Osteoblast (primary cell): ENCODE measurements at regions not wholly inside any gene's neighbourhood (a gene's known extent, or its start where the extent isn't known, plus 50 kb on each side); places are given as distances from the start of the nearest gene placed in this dataset.

Source experiments
- DNase-seq: peaks from one replicate; pipeline ENCODE4 v3.0.0; 2011; ENCODE audit warnings: low spot score, mixed read lengths; ENCODE audit not compliant: insufficient read length; ENCODE audit errors: missing footprints
- H2AFZ ChIP-seq: 2 replicates; pipeline ENCODE4 v1.6.0; 2011; ENCODE audit warnings: mild to moderate bottlenecking, low read length
- H3K27ac ChIP-seq: 2 replicates; pipeline ENCODE4 v1.5.1; 2011; ENCODE audit warnings: mild to moderate bottlenecking, low read depth, low read length, moderate library complexity
- H3K27me3 ChIP-seq: 2 replicates; pipeline ENCODE4 v1.6.0; 2012; ENCODE audit warnings: mild to moderate bottlenecking, control low read depth, inconsistent platforms, low read length, moderate library complexity; ENCODE audit not compliant: insufficient read depth
- H3K36me3 ChIP-seq: 2 replicates; pipeline ENCODE4 v1.5.1; 2011; ENCODE audit warnings: mild to moderate bottlenecking, low read length, control low read depth, moderate library complexity; ENCODE audit not compliant: insufficient read depth
- H3K4me1 ChIP-seq: 2 replicates; pipeline ENCODE4 v1.5.1; 2011; ENCODE audit warnings: mild to moderate bottlenecking, low read length, control low read depth, moderate library complexity; ENCODE audit not compliant: insufficient read depth
- H3K4me2 ChIP-seq: 2 replicates; pipeline ENCODE4 v1.6.0; 2011; ENCODE audit warnings: mild to moderate bottlenecking, low read length; ENCODE audit not compliant: insufficient read depth
- H3K4me3 ChIP-seq: fragments of 200-600 bp; sonication (generic); 3 replicates; pipeline ENCODE4 v1.5.1; 2012; ENCODE audit warnings: mild to moderate bottlenecking, low read length, inconsistent platforms; ENCODE audit not compliant: insufficient read depth
- H3K79me2 ChIP-seq: 2 replicates; pipeline ENCODE4 v1.6.0; 2012; ENCODE audit warnings: mild to moderate bottlenecking, low read length, control low read depth, inconsistent platforms; ENCODE audit not compliant: insufficient read depth
- H3K9me3 ChIP-seq: 2 replicates; pipeline ENCODE4 v1.5.1; 2011; ENCODE audit warnings: low read depth, low read length, control low read depth
- H4K20me1 ChIP-seq: 2 replicates; pipeline ENCODE4 v1.6.0; 2012; ENCODE audit warnings: mild to moderate bottlenecking, low read length, control low read depth; ENCODE audit not compliant: insufficient read depth
- TF ChIP-seq, protein P1 (sequence below): IDR thresholded peaks from 2 replicates; pipeline ENCODE4 v1.5.1; 2011; ENCODE audit warnings: mild to moderate bottlenecking, low read depth, low read length, moderate library complexity; ENCODE audit errors: extremely low read depth

DNA sequence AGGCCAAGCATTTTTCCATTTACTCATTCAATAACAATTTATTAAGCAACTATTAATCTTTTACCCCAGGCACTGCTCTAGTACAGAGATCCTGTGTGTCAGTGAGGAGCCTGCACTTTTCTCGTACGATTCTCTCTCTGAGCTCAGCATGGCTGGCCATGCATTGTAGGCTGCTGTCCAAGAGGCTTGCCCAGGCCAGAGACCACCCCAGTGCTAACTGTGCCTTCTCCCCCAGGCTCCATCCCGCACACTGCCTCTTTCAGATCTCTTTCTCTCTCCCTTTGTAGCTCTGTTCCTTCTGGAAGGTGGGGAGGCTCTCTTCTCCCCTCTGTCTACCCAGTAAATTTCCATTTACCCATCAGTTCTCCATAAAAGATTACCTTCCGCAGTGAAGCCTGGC is 101.0 kb upstream of the IKZF1 start:
- Histone ChIP-seq H3K27me3 (no peaks in the 10 kb centered on the region), H3K9me3 (no peaks in the 10 kb centered on the region), H3K4me1 (no peaks in the 10 kb centered on the region), H3K4me2 (no peak overlapping the region), H3K4me3 (no peak overlapping the region), H3K36me3 (no peaks in the 10 kb centered on the region), H3K79me2 (no peaks in the 10 kb centered on the region), H3K27ac (no peak overlapping the region), H2AFZ (no peak overlapping the region), H4K20me1 (no peaks in the 10 kb centered on the region)
- TF ChIP-seq, protein P1, sequence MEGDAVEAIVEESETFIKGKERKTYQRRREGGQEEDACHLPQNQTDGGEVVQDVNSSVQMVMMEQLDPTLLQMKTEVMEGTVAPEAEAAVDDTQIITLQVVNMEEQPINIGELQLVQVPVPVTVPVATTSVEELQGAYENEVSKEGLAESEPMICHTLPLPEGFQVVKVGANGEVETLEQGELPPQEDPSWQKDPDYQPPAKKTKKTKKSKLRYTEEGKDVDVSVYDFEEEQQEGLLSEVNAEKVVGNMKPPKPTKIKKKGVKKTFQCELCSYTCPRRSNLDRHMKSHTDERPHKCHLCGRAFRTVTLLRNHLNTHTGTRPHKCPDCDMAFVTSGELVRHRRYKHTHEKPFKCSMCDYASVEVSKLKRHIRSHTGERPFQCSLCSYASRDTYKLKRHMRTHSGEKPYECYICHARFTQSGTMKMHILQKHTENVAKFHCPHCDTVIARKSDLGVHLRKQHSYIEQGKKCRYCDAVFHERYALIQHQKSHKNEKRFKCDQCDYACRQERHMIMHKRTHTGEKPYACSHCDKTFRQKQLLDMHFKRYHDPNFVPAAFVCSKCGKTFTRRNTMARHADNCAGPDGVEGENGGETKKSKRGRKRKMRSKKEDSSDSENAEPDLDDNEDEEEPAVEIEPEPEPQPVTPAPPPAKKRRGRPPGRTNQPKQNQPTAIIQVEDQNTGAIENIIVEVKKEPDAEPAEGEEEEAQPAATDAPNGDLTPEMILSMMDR = no peak
- DNase-seq = no peak

DNA sequence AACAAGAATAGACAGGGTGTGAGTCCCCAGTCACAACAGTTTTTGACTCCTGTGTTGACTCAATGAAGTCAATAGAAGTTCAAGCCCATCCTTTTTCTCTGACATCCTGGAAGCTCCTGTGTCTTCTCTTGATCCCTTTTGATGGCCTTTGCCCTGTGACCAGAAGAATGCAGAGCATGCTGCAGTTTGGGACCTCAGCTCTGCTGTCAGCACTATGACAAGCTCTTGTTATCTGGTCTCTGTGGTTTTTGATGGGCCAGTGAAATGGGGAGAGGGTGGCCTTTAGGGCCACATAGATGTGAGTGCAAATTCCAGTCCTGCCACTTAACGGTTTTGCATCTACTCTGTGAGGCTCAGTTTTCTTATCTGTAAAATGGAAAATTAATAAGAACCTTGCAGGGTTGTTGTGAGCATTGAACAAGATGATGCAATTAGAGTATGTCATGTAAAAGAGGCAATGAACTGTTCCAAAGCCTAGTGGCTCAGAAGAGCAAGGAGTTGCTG is 102.4 kb upstream of the IKZF1 start:
- TF ChIP-seq, protein P1 = no peak
- no peak overlapping the region for H3K27ac ChIP-seq

GRCh38 chr7:50199824-50200223 is 104.7 kb upstream of the IKZF1 start:
- no peak overlapping the region for H2AFZ ChIP-seq
- TF ChIP-seq, protein P1 = no peak
- H3K4me1 ChIP-seq = no peaks in the 10 kb centered on the region
- H4K20me1 ChIP-seq = no peaks in the 10 kb centered on the region
- no peak for DNase-seq
- H3K9me3 ChIP-seq = no peaks in the 10 kb centered on the region
- H3K4me2 ChIP-seq = no peak overlapping the region
- no peak overlapping the region for H3K27ac ChIP-seq
- no peak overlapping the region for H3K4me3 ChIP-seq
- H3K27me3 ChIP-seq = no peaks in the 10 kb centered on the region
- no peaks in the 10 kb centered on the region for H3K79me2 ChIP-seq
- no peaks in the 10 kb centered on the region for H3K36me3 ChIP-seq

More for the DNA sequence above, 102.4 kb upstream of the IKZF1 start:
- no peaks in the 10 kb centered on the region for H3K4me1 ChIP-seq
- H2AFZ ChIP-seq = no peak overlapping the region
- no peaks in the 10 kb centered on the region for H3K9me3 ChIP-seq
- no peak overlapping the region for H3K4me2 ChIP-seq
- H3K79me2 ChIP-seq = no peaks in the 10 kb centered on the region
- no peaks in the 10 kb centered on the region for H3K27me3 ChIP-seq
- no peak for DNase-seq
- H3K36me3 ChIP-seq = no peaks in the 10 kb centered on the region
- H4K20me1 ChIP-seq = no peaks in the 10 kb centered on the region
- H3K4me3 ChIP-seq = no peak overlapping the region

DNA sequence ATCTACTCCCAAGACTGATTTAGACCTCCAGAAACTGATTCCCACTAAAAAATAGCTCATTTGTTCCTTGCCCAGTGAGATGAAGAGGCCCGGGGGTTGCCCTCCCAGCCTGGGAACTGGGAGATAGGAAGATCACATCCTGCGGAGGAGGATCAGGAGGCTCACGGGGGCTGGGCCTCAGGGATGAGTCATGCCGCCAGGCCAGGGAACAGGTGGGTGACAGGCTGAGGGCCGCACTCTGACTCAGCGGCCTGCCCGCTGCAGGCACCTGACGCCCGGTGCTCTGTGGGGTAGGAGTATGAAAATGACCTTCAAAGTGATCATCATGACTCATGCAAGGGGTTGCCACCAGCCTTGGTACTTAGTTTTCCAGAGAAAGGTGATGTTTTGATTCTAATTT is 104.5 kb upstream of the ZPBP start:
- no peak overlapping the region for H3K27ac ChIP-seq
- TF ChIP-seq, protein P1 = no peak
- no peak overlapping the region for H3K4me2 ChIP-seq

More for the DNA sequence above, 104.5 kb upstream of the ZPBP start:
- no peaks in the 10 kb centered on the region for H3K27me3 ChIP-seq
- no peak overlapping the region for H2AFZ ChIP-seq
- H4K20me1 ChIP-seq = no peaks in the 10 kb centered on the region
- no peaks in the 10 kb centered on the region for H3K36me3 ChIP-seq
- H3K4me3 ChIP-seq = no peak overlapping the region
- DNase-seq = no peak
- no peaks in the 10 kb centered on the region for H3K4me1 ChIP-seq
- H3K9me3 ChIP-seq = no peaks in the 10 kb centered on the region
- H3K79me2 ChIP-seq = no peaks in the 10 kb centered on the region
